Activated CD4-positive, alpha-beta T cell treated with anti-CD3 and anti-CD28 coated beads, Interleukin-2, Interleukin-6, amounts not matched to agents 100 ng/mL and 50 ng/mL, durations not matched to agents 16 hours and 8 hours (primary cell): ENCODE measurements at regions not wholly inside any gene's neighbourhood (a gene's known extent, or its start where the extent isn't known, plus 50 kb on each side); places are given as distances from the start of the nearest gene placed in this dataset.

Experiments used
- DNase-seq: peaks from one replicate; pipeline ENCODE4 v3.0.0-alpha.2; 2020

DNA sequence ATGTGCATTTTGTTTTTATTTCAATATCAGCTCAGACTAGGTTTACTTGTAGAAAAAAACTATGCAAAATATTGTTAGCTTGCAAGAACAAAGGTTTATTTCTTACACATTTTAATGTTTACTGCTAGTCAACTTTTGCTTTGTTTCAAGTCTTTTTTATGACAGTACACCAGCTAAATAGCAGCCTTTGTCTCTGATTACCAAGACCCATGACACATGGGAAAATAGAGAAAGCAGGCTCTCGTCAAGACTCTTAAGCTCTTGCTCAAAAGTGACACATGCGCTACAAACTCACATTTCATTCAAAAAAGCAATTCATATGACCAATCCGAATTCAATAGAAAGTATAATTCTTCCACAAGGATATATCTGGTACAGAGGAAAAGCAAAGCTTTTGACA lies 642.3 kb upstream of the SLITRK1 start:
- no peak for DNase-seq

- no peak for DNase-seq
Measured at GRCh38 chr13:84500016-84500415, 617.7 kb upstream of the SLITRK1 start.

- DNase-seq = no peak
Measured at GRCh38 chr13:84497613-84498012, 615.3 kb upstream of the SLITRK1 start.

DNA sequence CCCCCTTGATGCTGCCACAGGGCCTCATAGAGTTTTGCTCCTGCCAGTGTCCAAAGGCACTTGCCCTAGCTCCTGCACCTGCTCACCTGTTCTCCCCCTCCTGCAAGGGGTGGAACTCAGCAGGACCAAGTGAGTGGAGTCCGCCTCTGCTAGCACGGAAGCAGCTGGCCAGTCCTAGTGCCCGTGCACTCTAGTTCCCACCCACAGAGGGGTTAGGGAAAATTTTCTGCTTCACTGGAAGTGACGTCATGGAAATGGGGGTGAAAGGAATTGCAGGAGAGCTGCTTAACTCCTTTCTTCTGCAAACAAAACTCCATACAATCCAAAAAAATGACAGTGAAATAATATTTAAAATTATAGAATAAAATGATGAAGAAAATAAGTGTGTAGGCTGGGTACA lies 609.7 kb upstream of the SLITRK1 start:
- no peak for DNase-seq

DNA sequence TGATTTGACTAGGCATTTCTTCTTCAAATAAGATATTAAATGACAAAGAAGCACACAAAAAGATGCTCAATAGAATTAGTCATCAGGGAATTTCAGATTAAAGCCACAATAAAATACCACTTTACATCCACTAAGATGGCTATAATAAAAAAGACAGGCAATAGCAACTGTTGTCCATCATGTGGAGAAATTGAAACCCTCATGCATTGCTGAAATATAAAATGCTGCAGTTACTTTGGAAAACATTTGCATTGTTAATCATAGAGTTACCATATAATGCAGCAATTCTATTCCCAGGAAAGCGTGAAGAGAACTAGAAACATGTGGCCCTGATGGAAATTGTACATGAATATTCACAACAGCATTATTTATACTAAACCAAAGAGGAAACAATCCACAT lies 605.5 kb upstream of the SLITRK1 start:
- DNase-seq = no peak

- DNase-seq = no peak
Measured at GRCh38 chr13:84481958-84482357, 599.7 kb upstream of the SLITRK1 start.

GRCh38 chr13:84479656-84480055 lies 597.4 kb upstream of the SLITRK1 start:
- no peak for DNase-seq

GRCh38 chr13:84470528-84470927 lies 588.3 kb upstream of the SLITRK1 start:
- no peak for DNase-seq

DNA sequence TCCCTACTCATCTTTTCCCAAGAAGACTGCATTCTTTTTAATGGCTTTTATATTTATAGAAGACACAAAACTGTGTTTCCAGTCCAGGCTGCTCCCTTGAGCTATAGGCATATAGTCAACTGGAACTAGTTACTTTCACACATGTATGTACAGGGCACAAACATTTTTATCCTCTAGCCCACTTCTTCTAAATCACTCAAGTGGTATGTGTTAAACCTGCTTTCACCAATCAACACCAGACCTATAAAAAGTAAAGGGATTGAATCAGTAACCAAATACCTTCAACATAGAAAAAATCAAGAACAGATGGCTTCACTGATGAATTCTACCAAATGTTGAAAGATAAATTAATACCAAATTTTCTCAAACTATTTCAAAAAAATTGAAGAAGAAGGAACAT lies 584.2 kb upstream of the SLITRK1 start:
- no peak for DNase-seq

GRCh38 chr13:84460989-84461388 lies 578.7 kb upstream of the SLITRK1 start:
- DNase-seq = no peak

DNA sequence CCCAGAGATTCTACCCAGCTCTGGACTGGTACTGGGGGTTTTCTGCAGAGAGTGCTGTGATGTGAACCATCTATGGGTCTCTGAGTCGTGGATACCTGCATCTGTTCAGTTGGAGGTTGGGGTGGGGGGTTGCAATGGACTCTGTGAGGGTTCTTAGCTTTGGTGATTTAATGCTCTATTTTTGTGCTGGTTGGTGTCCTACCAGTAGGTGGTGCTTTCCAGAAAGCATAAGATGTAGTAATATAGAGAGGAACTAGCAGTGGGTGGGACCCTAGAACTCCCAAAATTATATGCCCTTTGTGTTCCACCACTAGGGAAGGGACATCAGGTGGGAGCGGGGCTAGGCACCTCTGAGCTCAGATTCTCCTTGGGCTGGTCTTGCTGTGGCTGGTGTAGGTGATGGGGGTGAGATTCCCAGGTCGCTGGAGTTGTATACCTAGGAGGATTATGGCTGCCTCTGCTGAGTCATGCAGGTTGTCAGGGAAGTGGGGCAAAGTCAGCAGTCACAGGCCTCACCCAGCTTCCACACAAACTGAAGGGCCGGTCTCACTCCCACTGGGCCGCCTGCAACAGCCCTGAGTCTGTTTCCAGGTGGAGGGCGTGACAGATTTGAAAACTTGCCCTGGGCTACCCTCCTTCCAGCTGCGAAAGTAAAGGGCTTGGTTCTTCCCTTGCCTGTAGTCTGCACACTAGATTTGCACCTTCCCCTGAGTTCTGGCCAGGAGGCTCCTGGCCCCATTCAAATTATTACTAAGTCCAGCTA lies 573.0 kb upstream of the SLITRK1 start:
- DNase-seq = no peak

GRCh38 chr13:84447640-84447978 lies 565.3 kb upstream of the SLITRK1 start:
- no peak for DNase-seq

- no peak for DNase-seq
Measured at GRCh38 chr13:84446972-84447639, 564.8 kb upstream of the SLITRK1 start.

GRCh38 chr13:84445776-84446175 lies 563.5 kb upstream of the SLITRK1 start:
- no peak for DNase-seq

DNA sequence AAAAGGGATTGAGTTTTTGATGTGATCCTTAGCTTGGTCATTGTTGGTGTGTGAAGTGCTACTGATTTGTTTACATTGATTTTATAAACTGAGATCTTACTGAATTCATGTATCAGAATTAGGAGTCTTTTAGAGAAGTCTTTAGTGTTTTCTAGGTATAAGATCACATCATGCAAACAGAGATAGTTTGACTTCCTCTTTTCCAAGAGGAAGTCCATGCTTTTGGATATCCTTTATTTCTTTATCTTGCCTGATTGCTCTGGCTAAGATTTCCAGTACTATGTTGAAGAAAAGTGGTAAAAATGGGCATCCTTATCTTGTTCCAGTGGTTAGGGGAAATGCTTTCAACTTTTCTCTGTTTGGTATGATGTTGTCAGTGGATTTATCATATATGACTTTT lies 561.2 kb upstream of the SLITRK1 start:
- no peak for DNase-seq

DNA sequence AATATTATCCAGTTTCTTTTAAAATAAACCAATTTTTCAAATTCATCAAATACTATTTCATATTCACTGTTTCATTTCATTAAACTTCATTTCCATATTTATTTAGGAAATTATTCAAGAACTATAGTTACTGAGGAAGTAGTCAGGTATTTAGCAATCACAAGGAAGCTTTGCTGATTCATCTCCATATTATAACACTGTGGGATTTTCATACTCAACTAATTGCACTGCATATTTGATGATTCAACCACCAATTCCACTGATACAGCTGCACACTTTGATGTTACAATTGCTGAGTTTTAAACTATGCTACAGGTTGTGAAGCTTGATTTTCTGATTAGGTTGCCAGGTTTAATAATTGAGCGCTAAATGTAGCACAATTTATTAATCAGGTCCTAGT lies 556.8 kb upstream of the SLITRK1 start:
- DNase-seq = no peak

- no peak for DNase-seq
Measured at GRCh38 chr13:84433024-84433423, 550.8 kb upstream of the SLITRK1 start.

DNA sequence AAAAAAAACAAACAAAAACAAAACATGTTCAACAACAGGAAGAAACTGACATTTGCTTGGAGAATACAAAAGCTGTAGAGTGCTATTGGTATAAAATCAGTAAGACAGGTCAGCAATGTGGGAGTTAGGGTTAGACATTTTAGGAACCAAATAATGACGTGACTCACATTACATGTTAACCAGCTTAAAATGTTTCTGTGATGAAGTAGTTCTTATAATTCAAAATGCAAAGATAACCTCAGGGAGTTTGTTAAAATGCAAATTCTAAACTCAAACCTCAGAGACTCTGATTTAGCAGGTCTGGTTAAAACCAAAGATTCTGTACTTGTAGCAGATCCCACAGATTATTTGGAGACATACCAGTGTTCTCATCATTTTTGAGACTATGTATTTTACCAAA lies 549.4 kb upstream of the SLITRK1 start:
- no peak for DNase-seq

DNA sequence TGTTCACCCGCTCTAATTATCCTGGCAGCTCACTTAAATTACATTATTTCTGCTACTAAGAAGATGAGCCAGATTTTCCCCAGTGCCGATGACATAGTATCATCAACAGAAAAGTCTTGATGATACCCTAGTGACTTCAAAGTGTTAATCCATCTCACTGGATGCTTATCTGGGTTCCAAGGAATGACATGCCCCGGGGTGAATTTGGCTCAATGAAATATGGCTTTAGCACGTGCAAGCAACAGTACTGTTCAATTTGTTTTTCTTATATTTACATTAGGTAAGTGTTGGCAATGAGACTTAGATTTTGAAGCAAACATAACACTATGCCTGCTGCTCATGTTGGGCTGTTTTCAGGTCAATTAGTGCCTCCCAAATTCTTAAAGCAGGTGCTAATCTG lies 548.2 kb upstream of the SLITRK1 start:
- DNase-seq = no peak

DNA sequence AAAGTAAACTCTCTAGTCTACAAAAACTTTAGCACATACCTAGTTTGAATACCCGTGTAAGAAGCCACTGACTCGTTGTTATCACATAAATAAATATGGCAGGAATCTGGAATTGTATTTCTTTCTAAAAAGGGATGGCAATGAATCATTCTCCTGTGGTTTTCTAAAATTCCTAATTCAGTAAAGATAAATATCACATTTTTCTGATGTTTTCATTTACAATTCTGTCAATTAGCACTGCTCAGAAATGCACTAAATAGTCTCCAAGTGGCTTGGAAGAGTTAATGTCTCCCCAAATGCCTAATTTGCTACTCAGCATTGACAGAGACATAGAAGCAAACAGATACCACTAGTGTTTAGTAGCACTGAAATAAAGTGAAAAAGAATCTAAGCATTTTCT lies 547.7 kb upstream of the SLITRK1 start:
- DNase-seq = no peak

GRCh38 chr13:84418041-84418440 lies 535.8 kb upstream of the SLITRK1 start:
- no peak for DNase-seq

GRCh38 chr13:84417416-84417815 lies 535.1 kb upstream of the SLITRK1 start:
- no peak for DNase-seq

DNA sequence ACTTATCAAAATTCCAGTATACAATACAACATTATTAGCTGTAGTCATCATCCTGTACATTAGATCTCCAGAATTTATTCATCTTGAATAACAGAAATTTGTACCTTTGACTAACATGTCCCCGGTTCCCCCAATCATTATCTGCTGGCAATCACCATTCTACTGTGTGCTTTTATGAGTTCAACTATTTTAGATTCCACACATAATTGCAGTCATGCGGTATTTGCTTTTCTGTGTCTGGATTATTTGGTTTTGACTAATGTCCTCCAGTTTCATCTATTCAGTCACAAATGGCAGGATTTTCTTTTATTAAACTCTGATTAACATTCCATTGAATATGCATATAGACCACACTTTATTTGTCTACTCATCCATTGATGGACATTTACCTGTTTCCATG lies 530.7 kb upstream of the SLITRK1 start:
- no peak for DNase-seq

DNA sequence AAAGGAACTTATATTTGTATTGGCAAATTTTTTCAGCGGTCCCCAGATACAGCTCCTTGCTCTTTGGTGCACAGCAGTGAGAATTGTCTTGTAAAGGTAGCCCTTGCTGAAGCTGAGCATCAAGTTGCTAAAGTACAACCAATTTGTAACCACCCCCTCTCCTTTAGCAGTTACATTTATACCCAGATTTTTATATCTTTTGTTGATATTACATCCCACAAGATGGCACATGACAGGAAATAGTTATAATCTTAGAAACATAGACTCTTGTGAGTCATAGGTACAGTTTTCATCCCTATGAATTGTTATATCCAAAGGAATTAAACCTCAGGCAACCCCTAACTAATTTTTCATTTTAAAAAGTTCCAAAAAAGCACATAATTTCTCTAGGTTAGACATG lies 523.0 kb upstream of the SLITRK1 start:
- no peak for DNase-seq

DNA sequence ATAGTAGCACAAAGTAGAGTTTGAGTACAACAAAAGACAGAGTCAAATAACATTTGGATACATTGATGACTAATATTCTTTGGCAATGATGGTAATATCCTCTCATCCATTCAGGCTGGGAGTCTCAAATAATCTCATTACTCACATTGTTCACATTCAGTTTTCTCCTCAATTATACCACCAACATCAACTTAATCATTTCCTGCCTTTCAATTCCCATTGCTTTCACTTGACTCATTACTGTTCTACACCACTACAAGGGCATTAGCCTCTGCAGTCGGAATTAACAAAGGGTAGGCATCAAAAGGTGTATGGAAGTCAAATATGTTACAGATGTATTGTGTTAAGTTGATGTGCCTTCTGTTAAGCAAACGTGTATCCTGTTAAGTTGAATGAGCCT lies 518.4 kb upstream of the SLITRK1 start:
- no peak for DNase-seq
